HG02571 (cell line): ENCODE measurements at regions not wholly inside any gene's neighbourhood (a gene's known extent, or its start where the extent isn't known, plus 50 kb on each side); places are given as distances from the start of the nearest gene placed in this dataset.
"Not testable (repeated sequence)": the region's sequence is repeated elsewhere in the genome, so short reads cannot be mapped to it uniquely, and the experiment has no call there.

Source experiments
- ATAC-seq: cut with Tn5 transposase; IDR thresholded peaks from one replicate; pipeline ENCODE4 v1.9.1; 2021; ENCODE audit warnings: mild to moderate bottlenecking, moderate library complexity; ENCODE audit not compliant: unreplicated experiment

- no peak for ATAC-seq
Measured at GRCh38 chr11:23903044-23903704, 593.7 kb upstream of the LUZP2 start.

GRCh38 chr11:23919455-23919854 is 577.4 kb upstream of the LUZP2 start:
- no peak for ATAC-seq

GRCh38 chr11:23923357-23923756 is 573.5 kb upstream of the LUZP2 start:
- ATAC-seq = no peak

- no peak for ATAC-seq
Measured at GRCh38 chr11:23924226-23924625, 572.6 kb upstream of the LUZP2 start.

GRCh38 chr11:23931443-23931842 is 565.4 kb upstream of the LUZP2 start:
- no peak for ATAC-seq

- no peak for ATAC-seq
Measured at GRCh38 chr11:23932485-23932898, 564.4 kb upstream of the LUZP2 start.

- ATAC-seq = no peak
Measured at GRCh38 chr11:23933721-23934120, 563.1 kb upstream of the LUZP2 start.

- not testable (repeated sequence) for ATAC-seq
Measured at GRCh38 chr11:23934671-23935270, 562.1 kb upstream of the LUZP2 start.

- ATAC-seq = not testable (repeated sequence)
Measured at GRCh38 chr11:23942117-23942815, 554.6 kb upstream of the LUZP2 start.

GRCh38 chr11:23944923-23945322 is 551.9 kb upstream of the LUZP2 start:
- no peak for ATAC-seq

- ATAC-seq = no peak
Measured at GRCh38 chr11:23947883-23948282, 549.0 kb upstream of the LUZP2 start.

- ATAC-seq = no peak
Measured at GRCh38 chr11:23948851-23949250, 548.0 kb upstream of the LUZP2 start.

- ATAC-seq = no peak
Measured at GRCh38 chr11:23953951-23954710, 542.7 kb upstream of the LUZP2 start.

GRCh38 chr11:23954730-23955129 is 542.1 kb upstream of the LUZP2 start:
- no peak for ATAC-seq

- ATAC-seq = no peak
Measured at GRCh38 chr11:23956586-23956985, 540.3 kb upstream of the LUZP2 start.

- no peak for ATAC-seq
Measured at GRCh38 chr11:23957314-23957713, 539.5 kb upstream of the LUZP2 start.

GRCh38 chr11:23959462-23959861 is 537.4 kb upstream of the LUZP2 start:
- ATAC-seq = no peak

- no peak for ATAC-seq
Measured at GRCh38 chr11:23961503-23962338, 535.1 kb upstream of the LUZP2 start.

GRCh38 chr11:23973244-23973643 is 523.6 kb upstream of the LUZP2 start:
- ATAC-seq = no peak

GRCh38 chr11:23974051-23974450 is 522.8 kb upstream of the LUZP2 start:
- no peak for ATAC-seq

- no peak for ATAC-seq
Measured at GRCh38 chr11:23974601-23975000, 522.3 kb upstream of the LUZP2 start.
